Thoracic aorta (tissue), 2 donors: ENCODE measurements at regions not wholly inside any gene's neighbourhood (a gene's known extent, or its start where the extent isn't known, plus 50 kb on each side); places are given as distances from the start of the nearest gene placed in this dataset.

Source experiments
- ATAC-seq: fragments of 150-250 bp; one replicate; pipeline ENCODE4 v1.8.0; 2017; ENCODE audit warnings: low read depth; ENCODE audit not compliant: insufficient number of reproducible peaks, low FRiP score
- DNase-seq: peaks from one replicate; pipeline ENCODE4 v3.0.0-alpha.2; 2020; ENCODE audit warnings: low spot score
- H3K27ac ChIP-seq, 2 donors: fragments of 200-600 bp; sonication (generic); 1 replicate in 1 of 2; 2 replicates in 1 of 2; pipeline ENCODE4 v1.5.1; 2016; ENCODE audit warnings: mild to moderate bottlenecking in 2 of 2, moderate library complexity in 2 of 2
- H3K27me3 ChIP-seq: fragments of 200-600 bp; sonication (generic); replicated peaks from 2 replicates; pipeline ENCODE4 v1.6.0; 2016; ENCODE audit warnings: mild to moderate bottlenecking; ENCODE audit not compliant: insufficient read depth
- H3K36me3 ChIP-seq: fragments of 200-600 bp; sonication (generic); one replicate; pipeline ENCODE4 v1.5.1; 2016
- H3K4me1 ChIP-seq, 2 donors: fragments of 200-600 bp; sonication (generic); 1 replicate in 1 of 2; 2 replicates in 1 of 2; pipeline versions ENCODE4 v1.5.1 to v1.6.0; 2016; ENCODE audit warnings: low read depth in 2 of 2, mild to moderate bottlenecking in 1 of 2; ENCODE audit not compliant: control insufficient read depth in 1 of 2
- H3K4me3 ChIP-seq: fragments of 200-600 bp; sonication (generic); 2 replicates; pipeline ENCODE4 v1.5.1; 2016; ENCODE audit warnings: mild to moderate bottlenecking
- H3K9me3 ChIP-seq: fragments of 200-600 bp; sonication (generic); 2 replicates; pipeline ENCODE4 v1.5.1; 2016
- CTCF ChIP-seq: fragments of 200-600 bp; sonication (generic); IDR thresholded peaks from one replicate; pipeline ENCODE4 v1.5.1; 2019; ENCODE audit warnings: antibody characterized with exemption

- no peak for TF ChIP-seq CTCF
- no peak for ATAC-seq
- H3K4me1 ChIP-seq, result no peaks in the 10 kb centered on the region
Observed at GRCh38 chr6:119717942-119718341, 368.4 kb upstream of the MAN1A1 start.

GRCh38 chr6:119716668-119717270 lies 367.2 kb upstream of the MAN1A1 start:
- no peak for TF ChIP-seq CTCF
- Histone ChIP-seq H3K4me3 (no peak overlapping the region), H3K27ac (no peak overlapping the region), H3K27me3 (no peaks in the 10 kb centered on the region), H3K36me3 (no peaks in the 10 kb centered on the region), H3K4me1 (no peaks in the 10 kb centered on the region), H3K9me3 (no peaks in the 10 kb centered on the region)
- ATAC-seq, result no peak
- DNase-seq, result no peak

More at GRCh38 chr6:119717942-119718341, 368.4 kb upstream of the MAN1A1 start:
- Histone ChIP-seq H3K4me3 (no peak overlapping the region), H3K27me3 (no peaks in the 10 kb centered on the region), H3K27ac (no peak overlapping the region), H3K9me3 (no peaks in the 10 kb centered on the region), H3K36me3 (no peaks in the 10 kb centered on the region)
- DNase-seq, result no peak

GRCh38 chr6:119713903-119714302 lies 364.3 kb upstream of the MAN1A1 start:
- H3K4me1 ChIP-seq, result no peaks in the 10 kb centered on the region
- H3K27ac ChIP-seq, result no peak overlapping the region
- ATAC-seq (no peak), DNase-seq (no peak)
- TF ChIP-seq CTCF, result no peak
- H3K4me3 ChIP-seq, result no peak overlapping the region
- H3K27me3 ChIP-seq, result no peaks in the 10 kb centered on the region
- no peaks in the 10 kb centered on the region for H3K9me3 ChIP-seq
- no peaks in the 10 kb centered on the region for H3K36me3 ChIP-seq

- Histone ChIP-seq H3K9me3 (no peaks in the 10 kb centered on the region), H3K27ac (no peak overlapping the region), H3K27me3 (no peaks in the 10 kb centered on the region), H3K4me3 (no peak overlapping the region), H3K4me1 (no peaks in the 10 kb centered on the region), H3K36me3 (no peaks in the 10 kb centered on the region)
- DNase-seq (no peak), ATAC-seq (no peak)
- no peak for TF ChIP-seq CTCF
Observed at GRCh38 chr6:119686644-119687043, 337.1 kb upstream of the MAN1A1 start.

- no peak for DNase-seq
- ATAC-seq, result no peak
- H3K27ac ChIP-seq, result no peak overlapping the region
- H3K36me3 ChIP-seq, result no peaks in the 10 kb centered on the region
- no peak overlapping the region for H3K4me3 ChIP-seq
- no peak for TF ChIP-seq CTCF
- no peaks in the 10 kb centered on the region for H3K4me1 ChIP-seq
- no peaks in the 10 kb centered on the region for H3K27me3 ChIP-seq
- no peaks in the 10 kb centered on the region for H3K9me3 ChIP-seq
Observed at GRCh38 chr6:119686240-119686639, 336.7 kb upstream of the MAN1A1 start.
